Activated CD4-positive, alpha-beta T cell treated with anti-CD3 and anti-CD28 coated beads, Interleukin-2, amount 50 U/mL, for 1 hour (primary cell): ENCODE measurements at regions not wholly inside any gene's neighbourhood (a gene's known extent, or its start where the extent isn't known, plus 50 kb on each side); places are given as distances from the start of the nearest gene placed in this dataset.
"Not testable (repeated sequence)": the region's sequence is repeated elsewhere in the genome, so short reads cannot be mapped to it uniquely, and the experiment has no call there.

Experiments used
- DNase-seq: peaks from one replicate; pipeline ENCODE4 v3.0.0-alpha.2; 2020

DNA sequence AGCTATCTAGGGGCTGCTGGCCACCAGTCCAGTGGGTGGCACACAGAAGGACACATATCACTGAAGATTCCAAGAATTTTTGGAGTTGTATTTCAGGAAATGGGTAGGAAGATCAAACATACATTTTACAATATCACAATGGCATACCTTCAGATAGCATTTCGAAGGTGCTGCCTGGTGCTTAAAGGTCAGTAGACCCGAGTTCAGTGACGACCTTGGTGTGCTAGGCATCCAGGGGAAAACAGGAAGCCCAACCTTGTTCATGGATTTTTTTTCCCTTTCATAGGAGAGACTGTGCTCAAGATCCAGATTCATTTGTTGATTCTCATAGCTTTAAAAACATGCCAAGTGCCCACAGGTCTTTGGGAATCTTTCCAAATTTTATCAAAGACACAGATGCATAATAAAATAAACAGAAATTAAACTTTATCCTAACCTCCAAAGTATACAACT, 51.0 kb upstream of the RCBTB2 start:
- no peak for DNase-seq

DNA sequence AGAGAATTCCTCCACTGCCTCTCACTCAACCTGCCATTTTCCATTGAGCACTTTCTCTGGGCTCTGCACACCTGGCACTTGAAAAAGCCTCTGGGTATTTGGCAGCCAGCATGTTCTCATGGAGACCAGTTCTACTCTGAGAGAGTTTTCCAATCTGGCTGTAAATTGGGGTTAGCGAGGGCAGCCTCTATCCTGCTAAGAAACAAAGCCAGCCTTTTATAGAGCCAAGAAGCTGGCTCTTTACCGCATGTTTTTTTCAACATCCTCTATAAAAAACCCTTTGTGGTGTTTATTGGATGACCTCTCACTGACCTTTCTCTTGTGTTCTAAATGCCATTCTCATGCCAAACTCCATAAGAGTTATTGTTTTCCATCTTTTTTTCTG, 52.6 kb upstream of the RCBTB2 start:
- no peak for DNase-seq

DNA sequence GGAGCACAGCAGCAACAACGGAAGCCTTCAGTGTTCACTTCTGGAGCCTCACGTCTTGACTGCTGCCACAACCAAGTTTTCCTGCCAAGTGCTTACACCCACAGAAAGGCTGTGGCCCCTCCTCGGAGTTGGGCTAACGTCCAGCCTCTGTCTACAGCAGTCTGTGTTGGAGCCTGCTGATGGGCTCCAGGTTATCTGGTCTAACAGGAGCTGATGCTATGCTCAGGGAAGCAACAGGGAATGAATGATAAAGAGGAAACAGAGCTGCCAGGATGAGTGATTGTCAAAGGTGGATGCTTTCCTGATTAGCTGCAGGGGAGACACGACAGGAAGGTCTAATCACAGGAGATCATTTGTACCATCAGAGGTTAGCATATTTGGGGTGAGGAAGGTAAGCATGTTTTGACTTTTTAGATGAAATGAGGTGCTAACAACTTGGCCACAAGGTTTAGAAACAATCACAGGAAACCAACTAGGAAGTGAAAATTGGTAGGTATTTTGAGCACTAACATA, 53.8 kb upstream of the RCBTB2 start:
- DNase-seq = no peak

DNA sequence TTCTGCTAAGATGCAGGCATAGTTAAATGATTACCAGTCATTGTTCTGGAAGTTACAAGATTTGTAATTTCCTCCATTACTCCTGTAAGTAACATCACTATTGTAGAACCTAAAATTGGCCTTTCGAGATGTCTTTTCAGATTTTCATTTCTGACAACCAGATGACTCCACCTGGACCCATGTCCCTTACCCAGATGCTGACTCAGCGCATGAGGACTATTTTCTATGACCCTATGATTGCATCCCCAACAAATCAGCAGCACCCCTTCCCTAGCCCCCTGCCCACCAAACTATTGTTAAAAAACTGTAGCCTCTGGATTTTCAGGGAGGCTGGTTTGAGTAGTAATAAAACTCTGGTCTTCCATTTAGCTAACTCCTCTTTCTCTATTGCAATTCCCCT, 55.2 kb upstream of the RCBTB2 start:
- no peak for DNase-seq

DNA sequence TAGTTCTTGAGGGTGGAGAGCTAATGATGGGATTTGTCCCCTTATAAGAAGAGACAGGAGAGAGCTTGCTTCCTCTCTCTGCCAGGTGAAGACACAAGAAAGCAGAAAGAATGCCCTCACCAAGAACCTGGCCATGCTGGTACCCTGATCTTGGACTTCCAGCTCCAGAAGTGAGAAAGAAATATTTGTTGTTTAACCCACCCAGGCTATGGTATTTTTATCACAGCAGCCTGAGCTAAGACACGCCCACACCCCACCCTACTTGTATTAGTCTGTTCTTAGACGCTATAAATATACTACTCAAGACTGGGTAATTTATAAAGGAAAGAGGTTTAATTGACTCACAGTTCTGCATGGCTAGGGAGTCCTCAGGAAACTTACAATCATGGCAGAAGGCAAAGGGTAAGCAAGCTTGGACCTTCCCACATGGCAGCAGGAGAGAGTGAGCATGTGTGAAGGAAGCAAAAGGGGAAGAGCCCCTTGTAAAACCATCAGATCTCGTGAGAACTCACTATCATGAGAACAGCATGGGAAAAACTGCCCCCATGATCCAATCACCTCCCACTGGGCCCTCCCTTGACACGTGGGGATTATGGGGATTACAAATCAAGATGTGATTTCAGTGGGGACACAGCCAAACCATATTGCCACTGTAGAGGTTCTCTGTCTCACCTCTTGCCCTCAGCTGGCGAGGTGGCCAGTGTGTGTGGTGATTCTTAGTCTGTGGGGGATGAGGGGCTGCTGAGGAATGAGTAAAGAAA, 57.4 kb upstream of the RCBTB2 start:
- DNase-seq = no peak

DNA sequence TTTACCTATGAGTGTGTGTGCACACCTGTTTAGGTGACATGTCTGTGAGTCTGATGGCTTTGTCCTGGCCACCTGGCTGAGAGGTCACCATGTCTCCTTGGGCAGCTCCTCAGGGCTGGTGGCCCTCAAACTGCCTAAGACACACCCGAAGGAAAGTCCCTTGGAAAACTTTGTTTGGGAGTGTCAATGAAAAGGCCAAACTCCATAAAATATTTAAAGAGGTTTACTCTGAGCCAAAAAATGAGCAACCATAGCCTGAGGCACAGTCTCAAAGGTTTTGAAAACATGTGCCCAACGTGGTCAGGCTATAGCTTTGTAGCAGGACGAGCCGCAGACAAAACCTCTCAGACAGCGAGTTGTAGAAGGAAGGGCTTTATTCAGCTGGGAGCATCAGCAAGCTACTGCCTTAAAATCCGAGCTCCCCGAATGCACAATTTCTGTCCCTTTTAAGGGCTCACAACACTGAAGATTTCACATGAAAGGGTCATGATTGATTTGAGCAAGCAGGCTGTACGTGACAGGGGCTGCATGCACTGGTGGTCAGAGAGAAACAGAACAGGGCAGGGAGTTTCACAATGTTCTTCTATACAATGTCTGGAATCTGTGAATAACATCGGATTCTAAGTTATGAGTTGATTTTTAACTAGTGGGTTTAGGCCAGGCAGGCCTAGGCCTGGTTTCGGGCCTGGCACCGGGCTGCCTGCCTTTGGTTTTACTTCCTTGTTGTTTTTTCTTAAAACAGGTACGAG, 58.4 kb upstream of the RCBTB2 start:
- DNase-seq = not testable (repeated sequence)

DNA sequence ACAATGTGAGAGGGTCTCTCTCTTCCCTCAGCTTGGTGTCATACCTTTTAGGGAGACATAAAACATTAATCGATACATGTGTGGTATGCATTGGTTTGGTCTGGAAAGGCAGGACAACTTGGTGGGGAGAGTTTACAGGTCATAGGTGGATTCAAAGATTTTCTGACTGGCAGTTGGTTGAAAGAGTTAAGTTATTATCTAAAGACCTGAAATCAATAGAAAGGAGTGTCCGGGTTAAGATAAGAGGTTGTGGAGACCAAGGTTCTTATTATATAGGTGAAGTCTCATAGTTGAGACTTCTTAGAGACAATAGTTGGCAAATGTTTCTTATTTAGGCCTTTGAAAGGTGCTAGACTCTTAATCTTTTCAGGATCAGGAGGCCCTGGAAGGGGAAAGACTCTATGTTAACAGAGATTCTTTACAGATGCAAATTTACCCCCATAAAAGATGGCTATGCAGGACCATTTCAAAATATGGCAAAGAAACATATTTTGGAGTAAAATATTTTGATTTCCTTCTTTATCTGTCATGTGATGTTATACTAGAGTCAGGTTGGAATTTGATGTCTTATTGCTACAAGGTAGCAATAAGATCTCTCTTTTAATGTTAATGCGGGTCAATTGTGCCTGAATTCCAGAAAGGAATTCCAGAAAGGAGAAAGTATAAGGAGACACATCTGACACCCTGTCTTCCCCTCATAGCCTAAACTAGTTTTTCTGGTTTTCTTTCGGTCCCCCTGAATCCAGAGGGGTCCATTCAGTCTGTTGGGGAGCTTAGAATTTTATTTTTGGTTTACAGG, 59.2 kb upstream of the RCBTB2 start:
- DNase-seq = no peak

DNA sequence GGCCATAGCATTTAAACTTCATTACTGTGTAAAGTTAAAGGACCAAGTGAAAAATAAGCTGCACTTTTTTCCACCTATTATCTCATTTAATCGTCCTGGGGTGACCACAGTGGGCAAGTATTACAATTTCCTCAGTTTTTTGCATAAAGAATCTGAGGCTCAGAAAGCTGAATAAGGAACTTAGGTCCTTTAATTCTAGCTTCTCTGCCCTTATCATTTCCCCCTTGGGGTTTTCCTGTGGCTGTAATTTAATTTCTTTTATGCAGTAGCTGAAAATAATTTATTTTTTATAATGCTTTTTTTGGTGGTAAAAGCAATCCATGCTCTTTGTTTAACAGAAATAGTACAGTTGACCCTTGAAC, 59.8 kb upstream of the RCBTB2 start:
- no peak for DNase-seq

DNA sequence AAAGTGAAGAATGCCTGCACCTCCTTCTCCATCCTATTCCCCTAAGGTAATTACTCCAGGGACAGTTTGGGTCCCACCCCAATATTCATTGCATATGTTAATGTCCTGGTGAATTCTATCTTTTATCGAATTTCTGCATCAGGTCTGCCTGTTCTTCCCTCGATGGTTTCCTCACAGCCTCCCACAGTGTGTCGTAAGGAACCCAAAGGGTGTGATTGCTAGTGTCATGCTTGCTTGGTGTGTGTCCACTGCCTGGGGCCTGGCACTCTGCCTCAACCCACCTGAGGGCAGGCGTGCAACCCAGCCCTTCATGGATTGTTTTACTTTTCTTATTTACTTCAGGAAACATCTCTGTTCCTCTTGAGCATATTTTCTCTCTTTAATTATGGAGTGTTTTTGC, 60.2 kb upstream of the CYSLTR2 start:
- DNase-seq = no peak

DNA sequence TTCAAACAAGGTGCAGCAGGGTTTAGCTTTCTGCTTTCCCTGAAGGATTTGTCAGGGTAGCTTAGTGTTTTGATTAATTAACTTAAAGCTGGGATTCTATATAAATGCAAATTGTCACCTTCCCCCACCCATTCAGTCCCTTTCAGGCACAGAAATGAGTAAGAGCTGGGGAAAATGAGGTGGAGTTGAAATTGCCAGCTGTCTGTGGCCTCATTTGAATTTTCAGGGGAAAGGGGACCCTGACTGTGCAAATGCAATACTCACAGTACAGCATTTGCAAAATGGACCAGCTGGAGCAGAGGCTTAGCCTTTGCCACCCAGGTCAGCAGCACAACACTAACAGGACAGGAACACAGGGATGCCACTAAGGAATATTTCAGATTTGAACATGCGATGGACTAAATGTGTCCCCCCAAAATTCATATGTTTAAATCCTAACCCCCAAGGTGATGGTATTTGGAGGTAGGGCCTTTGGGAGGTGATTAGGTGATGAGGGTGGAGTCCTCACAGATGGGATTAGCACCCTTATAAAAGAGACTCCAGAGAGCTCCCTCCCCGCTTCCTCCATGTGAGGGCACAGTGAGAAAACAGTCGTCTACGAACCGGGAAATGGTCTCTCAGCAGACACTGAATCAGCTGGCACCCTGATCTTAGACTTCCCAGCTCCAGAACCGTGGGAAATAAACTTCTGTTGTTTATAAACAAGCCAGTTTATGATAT, 59.5 kb upstream of the CYSLTR2 start:
- DNase-seq = no peak

DNA sequence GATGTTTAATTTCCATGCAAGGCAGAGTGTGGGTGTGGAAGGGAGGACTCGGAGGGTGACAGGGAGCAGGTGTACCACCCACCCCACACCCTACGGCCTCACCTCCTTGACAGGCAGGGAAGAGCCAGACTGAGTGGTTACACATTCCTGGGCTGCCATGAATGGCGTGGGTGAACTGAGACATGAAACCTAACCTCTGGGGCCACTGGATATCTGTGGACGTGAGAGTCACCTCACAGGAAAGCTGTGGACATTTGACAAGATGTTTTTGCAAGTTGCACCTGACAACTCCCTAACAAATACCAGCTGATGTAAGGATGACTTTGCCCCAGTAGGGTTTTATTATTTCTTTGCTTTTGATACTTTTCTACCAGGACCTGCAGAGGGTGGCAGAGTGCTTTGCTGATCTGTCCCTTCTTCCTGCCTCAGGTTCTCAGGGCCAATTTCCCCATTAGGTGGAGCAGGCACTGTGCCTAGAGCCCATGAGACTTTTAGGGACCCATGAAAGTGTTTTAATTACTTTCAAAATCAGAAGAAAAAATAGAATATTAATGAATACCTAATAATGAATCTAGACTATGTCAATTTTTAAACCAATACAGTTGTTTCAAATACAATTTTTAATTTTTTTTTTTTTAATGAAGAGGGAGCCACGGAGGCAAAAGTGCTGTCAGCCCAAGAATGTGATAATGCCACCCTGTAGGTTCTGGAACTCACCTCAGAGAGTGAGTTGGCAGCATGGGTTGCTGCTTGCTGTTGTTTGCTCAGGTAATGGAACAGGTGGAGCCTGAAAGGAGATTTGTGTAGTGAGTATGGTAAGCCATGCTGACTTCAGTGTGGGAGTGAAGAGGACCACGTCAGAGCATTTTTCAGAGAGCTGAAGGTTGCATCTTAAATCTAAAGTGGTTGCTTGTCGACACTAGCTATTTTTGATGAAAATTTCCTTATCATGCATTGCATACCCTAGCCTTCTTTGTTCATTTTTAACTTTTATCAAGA, 58.0 kb upstream of the CYSLTR2 start:
- peak; percentile 60 for DNase-seq

DNA sequence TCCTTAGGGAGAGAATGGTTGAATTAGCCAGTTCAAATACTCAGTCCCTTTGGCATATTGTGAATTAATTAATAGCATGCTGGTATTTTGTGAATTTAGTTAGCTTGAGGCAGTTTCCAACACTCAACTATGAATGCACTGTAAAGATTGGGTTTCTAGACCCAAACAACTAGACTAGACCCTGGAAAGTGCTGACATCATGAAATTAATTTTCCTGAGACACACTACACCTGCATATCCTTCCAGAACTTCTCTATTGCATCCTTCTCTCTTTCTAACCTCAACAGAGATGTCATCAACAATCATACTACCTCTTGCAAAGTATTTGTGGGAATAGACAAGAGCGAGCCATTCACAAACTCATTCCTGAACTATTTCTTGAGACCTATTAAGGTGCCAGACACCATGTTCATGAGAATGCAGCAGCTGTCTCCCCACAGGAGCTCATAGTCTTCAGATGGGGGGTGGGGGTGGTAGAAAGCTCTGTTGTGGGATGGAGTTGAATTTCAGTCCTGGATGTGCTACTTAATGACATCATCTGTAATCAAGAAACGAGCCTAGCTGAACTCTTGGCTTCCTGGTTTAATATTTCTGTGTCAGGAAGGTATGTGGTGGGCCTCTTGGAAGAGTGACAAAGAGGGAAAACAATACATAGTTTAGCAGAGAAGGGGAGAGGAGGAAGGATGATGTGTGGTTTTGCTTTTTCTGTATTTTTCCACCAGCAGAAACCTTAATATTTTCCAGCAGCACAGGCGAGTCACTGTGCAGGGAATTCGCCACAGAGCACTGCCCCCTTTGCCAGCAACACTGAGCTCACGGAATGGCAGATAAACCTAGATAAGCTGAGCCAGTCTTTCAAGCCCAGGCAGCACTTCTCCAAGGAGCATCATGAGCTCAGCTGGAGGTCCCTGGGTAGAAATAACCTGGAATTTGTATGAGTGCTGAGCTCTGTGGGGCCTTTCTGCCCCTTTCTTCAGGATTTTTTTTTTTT, 53.1 kb upstream of the CYSLTR2 start:
- no peak for DNase-seq

DNA sequence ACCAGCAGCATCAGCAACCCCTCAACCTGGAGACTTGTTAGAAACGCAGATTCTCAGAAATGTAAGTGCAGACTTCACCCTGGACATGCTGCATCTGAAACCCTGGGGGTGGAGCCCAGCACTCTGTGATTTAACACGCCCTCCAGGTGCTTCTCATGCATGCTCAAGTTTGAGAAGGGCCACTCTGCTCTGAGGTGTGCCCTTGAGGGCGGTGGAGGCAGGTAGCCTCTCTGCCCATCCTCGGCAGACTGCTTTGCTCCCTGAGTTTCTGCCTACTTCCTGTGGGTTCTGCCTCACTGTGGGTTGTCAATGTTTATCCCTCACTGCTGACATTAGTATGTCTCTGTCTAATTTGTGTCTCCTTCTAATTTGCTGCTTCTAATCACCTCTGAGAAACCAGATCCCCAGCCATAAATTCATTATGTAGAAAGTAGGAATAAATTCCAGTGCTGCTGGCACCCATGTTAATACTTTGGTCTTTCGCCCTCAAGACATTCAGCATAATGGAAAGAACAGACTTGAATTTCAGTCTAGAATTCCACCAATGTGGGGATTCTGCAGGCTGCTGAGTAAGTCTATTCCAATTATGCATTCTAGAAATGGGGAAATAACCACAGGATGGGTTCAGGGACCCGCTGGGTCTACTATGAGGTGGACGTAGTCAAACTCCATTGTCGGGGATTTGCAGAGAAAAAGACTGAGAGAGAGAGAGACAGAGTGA, 51.3 kb upstream of the CYSLTR2 start:
- DNase-seq = no peak

DNA sequence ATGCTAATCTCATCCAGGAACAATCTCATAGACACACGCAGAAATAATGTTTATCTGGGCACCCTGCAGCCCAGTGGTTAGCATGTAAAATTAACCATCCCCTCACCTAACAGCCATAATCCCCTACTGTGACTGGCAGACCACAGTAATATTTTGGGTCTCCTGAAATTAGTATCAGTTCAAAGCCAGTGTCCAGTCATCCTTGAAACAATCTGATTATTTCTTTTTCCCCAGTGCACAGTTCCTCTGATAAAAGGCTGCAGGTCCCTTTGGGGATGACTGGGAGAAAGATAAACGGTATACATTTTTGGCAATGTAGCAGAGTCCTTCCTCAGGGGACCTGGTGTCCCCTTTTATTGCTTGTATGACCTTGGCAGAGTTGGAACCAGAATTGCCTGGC, 50.4 kb upstream of the CYSLTR2 start:
- no peak for DNase-seq
